ENCODE measurements at regions not wholly inside any gene's neighbourhood (a gene's known extent, or its start where the extent isn't known, plus 50 kb on each side); places are given as distances from the start of the nearest gene placed in this dataset.

- dilution Hi-C loops (cut with HindIII; ENCODE audit: low sequenced_read_pairs, unreplicated experiment) = no loop called here
- TF ChIP-seq MAFK (IDR thresholded peaks at IDR 0.05; ENCODE audit: low read depth, low read length) = peak; percentile 82
- no peak for TF ChIP-seq MAZ (IDR thresholded peaks at IDR 0.05; ENCODE audit: borderline replicate concordance, low read depth, low read length)
- TF ChIP-seq POLR2A (IDR thresholded peaks at IDR 0.05; ENCODE audit: low read depth, low read length) = no peak
- CTCF ChIA-PET = no interaction called here
Measured at GRCh38 chr16:65746941-65747340, 619.5 kb upstream of the CDH5 start.

More at GRCh38 chr16:65746941-65747340, 619.5 kb upstream of the CDH5 start:
- Histone ChIP-seq H2BK5ac (ENCODE audit: low read depth, low read length, poor library complexity, severe bottlenecking) (no peak overlapping the region), H3K4me1 (ENCODE audit: control insufficient read depth, insufficient read depth, low read length) (peaks cover 3% of the 10 kb centered on the region; the same call in 1 of the 2 replicates), H2AK5ac (ENCODE audit: low read depth, low read length) (no peak overlapping the region), H3K79me1 (ENCODE audit: low read depth in 1 of 2, low read length in 2 of 2) (no peaks in the 10 kb centered on the region), H2AK9ac (replicated peaks; ENCODE audit: low read depth, low read length, poor library complexity) (no peak overlapping the region), H3K9ac (ENCODE audit: low read depth, low read length) (no peak overlapping the region), H3K4ac (ENCODE audit: low read depth, low read length) (no peak overlapping the region), H3K4me3 (ENCODE audit: insufficient read depth, low read depth, low read length) (no peak overlapping the region), H2AFZ (replicated peaks; ENCODE audit: low read length, poor library complexity) (no peak overlapping the region), H3K27ac (ENCODE audit: insufficient read depth, low read length) (no peak overlapping the region), H4K8ac (ENCODE audit: low read depth in 2 of 2, low read length in 2 of 2) (no peak overlapping the region), H4K20me1 (ENCODE audit: insufficient read depth, low read length) (no peaks in the 10 kb centered on the region), H3K9me3 (ENCODE audit: control insufficient read depth, insufficient read depth, low read length) (no peaks in the 10 kb centered on the region), H2BK15ac (ENCODE audit: low read depth, low read length) (no peak overlapping the region), H3K18ac (ENCODE audit: low read depth, low read length) (no peak overlapping the region), H2BK20ac (ENCODE audit: low read depth, low read length) (no peak overlapping the region), H3K9me1 (ENCODE audit: insufficient read depth, low read length) (no peaks in the 10 kb centered on the region; the same call in 1 of the 2 replicates), H3K23ac (ENCODE audit: low read depth, low read length) (no peak overlapping the region), H3K56ac (ENCODE audit: extremely low read depth, insufficient read depth, low read length) (no peak overlapping the region), H2BK120ac (ENCODE audit: low read depth, low read length) (no peak overlapping the region), H3K14ac (replicated peaks; ENCODE audit: low read depth, low read length) (no peak overlapping the region), H3K4me2 (ENCODE audit: low read depth, low read length) (no peak overlapping the region), H3K36me3 (ENCODE audit: control insufficient read depth, insufficient read depth, low read length) (no peaks in the 10 kb centered on the region), H3K27me3 (ENCODE audit: control insufficient read depth, insufficient read depth, low read length) (peaks cover 17% of the 10 kb centered on the region), H4K91ac (ENCODE audit: insufficient read depth, low read depth, low read length) (no peak overlapping the region), H4K5ac (ENCODE audit: low read depth, low read length) (no peak overlapping the region)
- ATAC-seq (ENCODE audit: low read depth) = no peak
- intact Hi-C loops (cut with micrococcal nuclease) (no loop called here), in situ Hi-C loops (cut with MboI; ENCODE audit: low sequenced_read_pairs) (no loop called here)
- BruUV-seq (replicated peaks) = no TSS peak
- WGBS, 2 experiments (ENCODE audit: extremely low coverage in 2 of 2, insufficient read length in 1 of 2) = no CpG with 5 or more reads among the region's 4 CpGs
- POLR2A ChIA-PET (ENCODE audit: unreplicated experiment) = no interaction called here
- DNase-seq = no peak
